DND-41 (cell line): ENCODE measurements at regions not wholly inside any gene's neighbourhood (a gene's known extent, or its start where the extent isn't known, plus 50 kb on each side); places are given as distances from the start of the nearest gene placed in this dataset.

Source experiments
- ATAC-seq: fragments of 200-7000 bp; cut with Tn5 transposase; 3 replicates; pipeline ENCODE4 v1.9.1; 2021; ENCODE audit warnings: low read depth; ENCODE audit not compliant: insufficient read depth
- DNase-seq: peaks from one replicate; pipeline ENCODE4 v3.0.0-alpha.2; 2020
- H2AFZ ChIP-seq: 2 replicates; pipeline ENCODE4 v1.6.0; 2012; ENCODE audit warnings: low read depth, low read length
- H3K27ac ChIP-seq: 2 replicates; pipeline ENCODE4 v1.5.1; 2012; ENCODE audit warnings: low read length, inconsistent platforms
- H3K27me3 ChIP-seq: fragments of 200-600 bp; sonication (generic); 2 replicates; pipeline ENCODE4 v1.6.0; 2012; ENCODE audit warnings: low read length, mild to moderate bottlenecking, inconsistent platforms; ENCODE audit not compliant: insufficient read depth, poor library complexity
- H3K36me3 ChIP-seq: 2 replicates; pipeline ENCODE4 v1.5.1; 2012; ENCODE audit warnings: low read length, inconsistent platforms; ENCODE audit not compliant: insufficient read depth
- H3K4me1 ChIP-seq: 2 replicates; pipeline ENCODE4 v1.5.1; 2012; ENCODE audit warnings: mild to moderate bottlenecking, low read length; ENCODE audit not compliant: insufficient read depth
- H3K4me2 ChIP-seq: 2 replicates; pipeline ENCODE4 v1.6.0; 2012; ENCODE audit warnings: mild to moderate bottlenecking, moderate library complexity, low read length, inconsistent platforms; ENCODE audit not compliant: insufficient read depth
- H3K4me3 ChIP-seq, 2 experiments: fragments of 200-600 bp in 1 of 2; shearing (Covaris generic) in 1 of 2; 2 replicates each; pipeline ENCODE4 v1.5.1; 2012 to 2016; ENCODE audit warnings: inconsistent platforms in 2 of 2, low read length in 2 of 2, mild to moderate bottlenecking in 2 of 2, low read depth in 1 of 2, moderate library complexity in 1 of 2
- H3K79me2 ChIP-seq: 2 replicates; pipeline ENCODE4 v1.6.0; 2012; ENCODE audit warnings: low read length, inconsistent platforms; ENCODE audit not compliant: insufficient read depth
- H3K9ac ChIP-seq: 2 replicates; pipeline ENCODE4 v1.6.0; 2012; ENCODE audit warnings: low read depth, mild to moderate bottlenecking, inconsistent platforms, low read length, moderate library complexity
- H3K9me3 ChIP-seq: 2 replicates; pipeline ENCODE4 v1.5.1; 2012; ENCODE audit warnings: low read length, moderate library complexity, mild to moderate bottlenecking, inconsistent platforms; ENCODE audit not compliant: insufficient read depth, severe bottlenecking
- H4K20me1 ChIP-seq: 2 replicates; pipeline ENCODE4 v1.6.0; 2012; ENCODE audit warnings: low read length; ENCODE audit not compliant: insufficient read depth
- EZH2 ChIP-seq: IDR thresholded peaks from 3 replicates; pipeline ENCODE4 v1.6.1; 2012; ENCODE audit warnings: borderline replicate concordance, low read depth, mild to moderate bottlenecking, moderate library complexity, low read length, inconsistent platforms; ENCODE audit not compliant: severe bottlenecking
- TF ChIP-seq, protein P1 (sequence below): IDR thresholded peaks from 2 replicates; pipeline ENCODE4 v1.5.1; 2012; ENCODE audit warnings: borderline replicate concordance, low read length, moderate library complexity, mild to moderate bottlenecking; ENCODE audit not compliant: poor library complexity, severe bottlenecking; ENCODE audit errors: extremely low read depth

DNA sequence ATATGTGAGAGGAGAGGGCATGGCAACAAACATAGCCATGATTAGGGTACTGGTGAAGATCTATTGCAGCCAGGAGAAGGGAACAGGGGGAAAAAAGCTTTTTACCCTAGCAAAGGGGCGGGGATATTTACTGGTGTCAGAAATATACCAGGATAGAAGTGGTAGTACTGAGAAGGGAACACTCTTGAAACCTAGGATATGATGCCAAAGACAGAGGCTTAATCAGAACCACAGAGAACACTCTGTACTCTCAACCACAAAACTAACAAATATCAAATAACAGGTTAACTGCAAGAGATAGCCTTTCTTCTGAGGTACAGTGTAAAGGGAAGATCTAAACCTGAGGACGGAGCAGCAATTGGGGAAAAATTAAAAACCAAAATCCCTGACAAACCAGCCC is 112.2 kb downstream of the KIF2B start:
- H3K27ac ChIP-seq, result no peak overlapping the region
- H3K9ac ChIP-seq, result no peak overlapping the region
- peaks cover 5% of the 10 kb centered on the region for H3K9me3 ChIP-seq
- ATAC-seq (no peak), DNase-seq (no peak)
- H3K79me2 ChIP-seq, result no peaks in the 10 kb centered on the region
- no peaks in the 10 kb centered on the region for H3K36me3 ChIP-seq
- H3K4me3 ChIP-seq, result no peak overlapping the region
- no peak overlapping the region for H3K4me2 ChIP-seq
- H4K20me1 ChIP-seq, result no peaks in the 10 kb centered on the region
- no peaks in the 10 kb centered on the region for H3K4me1 ChIP-seq
- no peak overlapping the region for H2AFZ ChIP-seq
- H3K27me3 ChIP-seq, result no peaks in the 10 kb centered on the region
- TF ChIP-seq, protein P1, sequence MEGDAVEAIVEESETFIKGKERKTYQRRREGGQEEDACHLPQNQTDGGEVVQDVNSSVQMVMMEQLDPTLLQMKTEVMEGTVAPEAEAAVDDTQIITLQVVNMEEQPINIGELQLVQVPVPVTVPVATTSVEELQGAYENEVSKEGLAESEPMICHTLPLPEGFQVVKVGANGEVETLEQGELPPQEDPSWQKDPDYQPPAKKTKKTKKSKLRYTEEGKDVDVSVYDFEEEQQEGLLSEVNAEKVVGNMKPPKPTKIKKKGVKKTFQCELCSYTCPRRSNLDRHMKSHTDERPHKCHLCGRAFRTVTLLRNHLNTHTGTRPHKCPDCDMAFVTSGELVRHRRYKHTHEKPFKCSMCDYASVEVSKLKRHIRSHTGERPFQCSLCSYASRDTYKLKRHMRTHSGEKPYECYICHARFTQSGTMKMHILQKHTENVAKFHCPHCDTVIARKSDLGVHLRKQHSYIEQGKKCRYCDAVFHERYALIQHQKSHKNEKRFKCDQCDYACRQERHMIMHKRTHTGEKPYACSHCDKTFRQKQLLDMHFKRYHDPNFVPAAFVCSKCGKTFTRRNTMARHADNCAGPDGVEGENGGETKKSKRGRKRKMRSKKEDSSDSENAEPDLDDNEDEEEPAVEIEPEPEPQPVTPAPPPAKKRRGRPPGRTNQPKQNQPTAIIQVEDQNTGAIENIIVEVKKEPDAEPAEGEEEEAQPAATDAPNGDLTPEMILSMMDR, result no peak
- TF ChIP-seq EZH2, result no peak

DNA sequence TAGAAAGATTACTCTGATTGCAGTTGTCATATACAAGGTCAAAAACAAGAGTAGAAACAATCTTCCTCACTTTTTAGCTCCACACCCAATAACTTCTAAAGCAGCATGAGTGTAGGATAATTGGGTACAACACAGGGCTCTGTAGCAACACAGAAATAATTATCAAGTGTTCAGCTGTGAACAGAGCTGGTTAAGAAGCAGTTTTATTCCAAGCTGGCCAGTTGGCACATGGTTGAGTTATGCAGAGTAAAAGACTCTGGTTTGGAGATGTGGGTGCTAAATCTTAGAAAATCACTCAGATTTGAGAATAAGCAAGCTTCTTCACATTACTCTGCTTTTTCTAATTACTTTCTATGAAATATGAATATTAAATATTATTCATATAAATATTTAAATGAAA is 118.5 kb downstream of the KIF2B start:
- ATAC-seq (no peak), DNase-seq (no peak)
- Histone ChIP-seq H3K4me3 (no peak overlapping the region), H3K79me2 (no peaks in the 10 kb centered on the region), H3K36me3 (no peaks in the 10 kb centered on the region), H3K27ac (no peak overlapping the region), H3K27me3 (no peaks in the 10 kb centered on the region), H2AFZ (no peak overlapping the region), H3K4me1 (no peaks in the 10 kb centered on the region), H3K9ac (no peak overlapping the region), H3K4me2 (no peak overlapping the region), H4K20me1 (no peaks in the 10 kb centered on the region), H3K9me3 (no peaks in the 10 kb centered on the region)
- TF ChIP-seq, protein P1, result no peak
- no peak for TF ChIP-seq EZH2

DNA sequence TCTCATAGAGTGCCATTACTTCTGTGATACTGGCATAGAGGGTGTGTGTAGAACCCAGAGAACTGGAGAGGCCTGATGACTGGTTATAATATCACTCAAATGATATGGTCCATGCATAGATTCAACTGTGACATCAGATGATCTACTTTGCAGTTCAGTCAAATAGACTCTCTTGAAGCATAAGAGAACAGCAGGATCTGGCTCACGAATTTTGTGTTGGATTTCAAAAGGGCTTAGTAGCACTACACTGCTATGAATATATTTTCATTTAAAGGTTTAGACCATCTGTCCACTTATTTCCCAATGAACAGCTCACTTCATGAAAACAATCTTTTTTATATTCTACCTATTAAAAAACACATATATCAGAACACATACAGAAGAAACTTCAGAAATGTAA is 119.7 kb downstream of the KIF2B start:
- H3K36me3 ChIP-seq, result no peaks in the 10 kb centered on the region
- no peak for DNase-seq
- H3K27me3 ChIP-seq, result no peaks in the 10 kb centered on the region
- H3K9me3 ChIP-seq, result no peaks in the 10 kb centered on the region
- no peak overlapping the region for H3K27ac ChIP-seq
- no peak for TF ChIP-seq EZH2
- TF ChIP-seq, protein P1, result no peak
- H3K4me2 ChIP-seq, result no peak overlapping the region
- H3K4me1 ChIP-seq, result no peaks in the 10 kb centered on the region
- no peaks in the 10 kb centered on the region for H3K79me2 ChIP-seq
- H3K4me3 ChIP-seq, result no peak overlapping the region
- no peak overlapping the region for H3K9ac ChIP-seq
- H4K20me1 ChIP-seq, result no peaks in the 10 kb centered on the region
- no peak for ATAC-seq
- H2AFZ ChIP-seq, result no peak overlapping the region

DNA sequence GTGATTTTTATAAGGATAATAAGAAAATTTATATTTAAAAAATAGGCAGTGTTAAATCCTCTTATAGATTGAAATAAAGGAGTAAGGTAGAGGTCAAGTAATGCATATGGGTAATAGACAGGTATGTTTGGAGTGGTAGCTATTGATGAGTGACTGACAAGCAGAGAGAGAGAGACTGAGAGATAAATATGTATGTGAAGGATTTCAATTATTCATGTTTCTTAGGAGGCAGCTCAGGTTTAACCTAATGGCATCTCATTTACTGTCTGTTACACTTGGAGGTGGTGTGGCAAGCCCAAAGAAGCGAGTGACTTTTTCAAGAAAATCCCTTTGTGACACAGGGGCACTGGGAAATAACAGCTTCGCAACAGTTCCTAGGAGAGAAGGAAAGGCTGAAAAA is 120.2 kb downstream of the KIF2B start:
- no peak for DNase-seq

More for the DNA sequence above, 120.2 kb downstream of the KIF2B start:
- ATAC-seq, result no peak
- Histone ChIP-seq H3K9ac (no peak overlapping the region), H3K9me3 (no peaks in the 10 kb centered on the region), H3K79me2 (no peaks in the 10 kb centered on the region), H3K4me3 (no peak overlapping the region), H3K4me2 (no peak overlapping the region), H3K27ac (no peak overlapping the region), H2AFZ (no peak overlapping the region), H4K20me1 (no peaks in the 10 kb centered on the region), H3K27me3 (no peaks in the 10 kb centered on the region), H3K36me3 (no peaks in the 10 kb centered on the region), H3K4me1 (no peaks in the 10 kb centered on the region)
- TF ChIP-seq, protein P1, result no peak
- no peak for TF ChIP-seq EZH2
